Left ventricle myocardium inferior (tissue), 1 donor: ENCODE measurements at regions not wholly inside any gene's neighbourhood (a gene's known extent, or its start where the extent isn't known, plus 50 kb on each side); places are given as distances from the start of the nearest gene placed in this dataset.

ENCODE experiments used
- DNase-seq: peaks from one replicate; pipeline ENCODE4 v3.0.0-alpha.2; 2020
- H3K27ac ChIP-seq: fragments of 200-600 bp; replicated peaks from 2 replicates; pipeline ENCODE4 v1.8.0; 2021
- H3K27me3 ChIP-seq: fragments of 200-600 bp; 2 replicates; pipeline ENCODE4 v1.8.0; 2021; ENCODE audit warnings: low read depth
- H3K36me3 ChIP-seq: fragments of 200-600 bp; 2 replicates; pipeline ENCODE4 v1.8.0; 2021
- H3K4me1 ChIP-seq: fragments of 200-600 bp; 2 replicates; pipeline ENCODE4 v1.8.0; 2021
- H3K4me3 ChIP-seq: fragments of 200-600 bp; 2 replicates; pipeline ENCODE4 v1.8.0; 2021; ENCODE audit warnings: mild to moderate bottlenecking, moderate library complexity
- H3K9me3 ChIP-seq: fragments of 200-600 bp; replicated peaks from 2 replicates; pipeline ENCODE4 v1.8.0; 2021
- intact Hi-C: fragments of 100-400 bp; cut with micrococcal nuclease; formaldehyde crosslinking; loops from one replicate; pipeline ENCODE4 v1.11.0; 2022
- TF ChIP-seq, protein P1 (sequence below): fragments of 200-600 bp; IDR thresholded peaks from 2 replicates; pipeline ENCODE4 v1.8.0; 2021; ENCODE audit warnings: antibody characterized with exemption, mild to moderate bottlenecking, borderline replicate concordance
- donor health status: DM: no; HTN: yes; CAD: no; lungs with severe emphysema.

DNA sequence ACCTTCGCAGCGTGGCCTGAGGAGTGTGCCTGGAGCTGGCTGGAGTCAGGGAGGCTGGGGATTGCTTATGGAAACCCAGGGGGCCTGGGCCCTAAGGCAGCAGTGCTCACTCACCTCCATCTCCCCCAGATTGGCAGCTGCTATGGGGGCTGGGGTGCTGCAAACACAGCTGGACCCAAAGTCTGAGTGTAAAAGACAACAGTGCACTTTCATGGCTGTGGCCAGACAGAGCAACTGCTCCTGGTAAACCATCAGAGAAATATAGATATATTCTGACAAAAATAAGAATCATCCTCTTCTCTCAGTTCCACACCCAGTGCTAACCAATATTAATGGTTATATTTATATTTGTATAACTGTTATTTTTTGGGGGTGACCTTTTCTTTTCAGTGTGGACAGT, 123.9 kb downstream of the TENT4A start:
- Histone ChIP-seq H3K9me3 (no peaks in the 10 kb centered on the region), H3K27me3 (peaks cover 38% of the 10 kb centered on the region), H3K36me3 (no peaks in the 10 kb centered on the region), H3K4me3 (no peak overlapping the region), H3K27ac (no peak overlapping the region), H3K4me1 (peaks cover 15% of the 10 kb centered on the region)
- intact Hi-C loops = no loop called here
- no peak for DNase-seq
- TF ChIP-seq, protein P1, sequence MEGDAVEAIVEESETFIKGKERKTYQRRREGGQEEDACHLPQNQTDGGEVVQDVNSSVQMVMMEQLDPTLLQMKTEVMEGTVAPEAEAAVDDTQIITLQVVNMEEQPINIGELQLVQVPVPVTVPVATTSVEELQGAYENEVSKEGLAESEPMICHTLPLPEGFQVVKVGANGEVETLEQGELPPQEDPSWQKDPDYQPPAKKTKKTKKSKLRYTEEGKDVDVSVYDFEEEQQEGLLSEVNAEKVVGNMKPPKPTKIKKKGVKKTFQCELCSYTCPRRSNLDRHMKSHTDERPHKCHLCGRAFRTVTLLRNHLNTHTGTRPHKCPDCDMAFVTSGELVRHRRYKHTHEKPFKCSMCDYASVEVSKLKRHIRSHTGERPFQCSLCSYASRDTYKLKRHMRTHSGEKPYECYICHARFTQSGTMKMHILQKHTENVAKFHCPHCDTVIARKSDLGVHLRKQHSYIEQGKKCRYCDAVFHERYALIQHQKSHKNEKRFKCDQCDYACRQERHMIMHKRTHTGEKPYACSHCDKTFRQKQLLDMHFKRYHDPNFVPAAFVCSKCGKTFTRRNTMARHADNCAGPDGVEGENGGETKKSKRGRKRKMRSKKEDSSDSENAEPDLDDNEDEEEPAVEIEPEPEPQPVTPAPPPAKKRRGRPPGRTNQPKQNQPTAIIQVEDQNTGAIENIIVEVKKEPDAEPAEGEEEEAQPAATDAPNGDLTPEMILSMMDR = no peak

DNA sequence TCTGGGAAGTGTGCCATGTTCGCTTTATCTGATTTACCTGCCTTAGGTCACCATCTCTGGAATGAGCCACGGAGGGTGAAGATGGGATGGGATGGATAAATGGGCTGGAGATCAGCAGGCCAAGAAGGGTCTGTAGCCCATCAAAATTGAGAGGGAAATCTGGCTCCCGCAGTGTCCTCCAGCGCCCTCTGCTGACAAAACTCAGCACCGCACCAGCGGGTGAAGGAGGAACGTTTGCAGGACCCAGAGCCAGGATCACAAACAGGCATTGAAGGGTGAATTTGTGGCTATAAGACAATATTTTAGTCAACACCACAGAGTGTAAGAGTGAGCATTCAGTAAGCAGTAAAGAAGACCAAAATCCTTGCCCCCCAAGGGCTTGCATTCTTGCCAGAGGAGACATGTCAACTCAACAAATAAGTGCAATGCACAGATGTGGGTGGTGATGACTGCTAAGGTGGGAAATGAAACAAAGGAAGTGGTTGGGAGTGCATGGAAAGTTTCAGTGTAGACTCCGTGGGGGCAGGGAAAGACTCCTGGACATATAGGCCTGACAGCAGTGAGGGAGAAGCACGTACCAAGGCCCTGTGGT, 124.4 kb downstream of the TENT4A start:
- no peaks in the 10 kb centered on the region for H3K36me3 ChIP-seq
- TF ChIP-seq, protein P1 = peak; percentile 55
- no peaks in the 10 kb centered on the region for H3K9me3 ChIP-seq
- no peak overlapping the region for H3K4me3 ChIP-seq
- H3K4me1 ChIP-seq = peaks cover 11% of the 10 kb centered on the region
- intact Hi-C loops = no loop called here
- no peak for DNase-seq
- no peak overlapping the region for H3K27ac ChIP-seq
- peaks cover 44% of the 10 kb centered on the region for H3K27me3 ChIP-seq

DNA sequence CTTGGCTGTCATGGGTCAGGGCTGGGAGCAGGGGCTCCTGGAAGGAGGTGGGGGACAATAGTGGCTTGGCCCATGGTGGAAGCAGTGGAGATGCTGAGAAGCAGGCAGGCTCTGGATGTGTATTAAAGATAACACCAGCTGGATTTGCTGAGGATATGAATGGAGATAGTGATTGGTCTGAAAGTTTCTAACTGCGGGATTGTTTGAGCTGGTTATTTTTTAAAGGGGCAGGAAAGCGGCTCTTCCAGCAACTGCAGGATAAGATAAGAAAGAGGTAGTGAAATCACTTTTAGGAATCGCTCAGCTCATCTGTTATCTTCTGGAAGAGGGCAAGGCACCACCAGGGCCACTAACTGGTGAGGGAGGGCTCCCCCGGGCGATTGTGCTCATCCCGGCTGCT, 125.5 kb downstream of the TENT4A start:
- DNase-seq = no peak
- H3K4me3 ChIP-seq = no peak overlapping the region
- H3K27me3 ChIP-seq = peaks cover 55% of the 10 kb centered on the region
- H3K27ac ChIP-seq = no peak overlapping the region
- H3K9me3 ChIP-seq = no peaks in the 10 kb centered on the region
- TF ChIP-seq, protein P1 = no peak
- no peaks in the 10 kb centered on the region for H3K36me3 ChIP-seq
- no peaks in the 10 kb centered on the region for H3K4me1 ChIP-seq
- intact Hi-C loops = no loop called here

DNA sequence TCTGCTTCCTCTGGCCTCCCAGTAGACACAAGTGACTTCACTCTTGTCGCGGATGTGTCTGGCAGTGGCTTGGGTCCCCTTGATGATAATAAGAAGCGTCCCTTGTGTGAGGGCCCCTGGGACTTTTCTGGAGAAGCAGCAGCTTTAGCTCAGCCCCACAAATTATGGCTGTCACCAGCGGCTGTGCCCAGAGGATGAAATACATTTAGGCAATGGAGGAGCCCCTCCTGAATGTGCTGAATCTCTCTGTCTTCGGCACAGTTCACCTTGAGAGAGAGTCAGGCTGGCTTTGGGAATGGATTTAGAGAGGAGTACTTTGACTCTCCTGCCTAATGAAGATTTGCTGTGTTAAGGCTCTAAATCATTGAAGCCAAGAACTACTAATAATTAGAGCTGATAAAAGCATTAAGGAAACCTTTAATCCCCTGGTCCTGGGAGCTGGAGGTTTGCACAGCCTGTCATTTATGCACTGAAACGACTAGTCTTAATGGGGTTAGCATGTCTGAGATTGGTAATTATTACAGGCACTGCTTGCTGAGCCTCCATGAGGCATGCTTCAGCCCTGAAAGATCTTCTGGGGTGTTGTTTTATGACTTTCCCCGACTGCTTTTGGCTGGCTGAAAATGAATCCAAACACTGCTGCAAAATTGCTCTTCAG, 127.0 kb downstream of the TENT4A start:
- H3K4me3 ChIP-seq = no peak overlapping the region
- peaks cover 58% of the 10 kb centered on the region for H3K27me3 ChIP-seq
- no peaks in the 10 kb centered on the region for H3K4me1 ChIP-seq
- no peak overlapping the region for H3K27ac ChIP-seq
- no peaks in the 10 kb centered on the region for H3K36me3 ChIP-seq
- intact Hi-C loops = no loop called here
- DNase-seq = no peak
- no peaks in the 10 kb centered on the region for H3K9me3 ChIP-seq
- TF ChIP-seq, protein P1 = no peak

DNA sequence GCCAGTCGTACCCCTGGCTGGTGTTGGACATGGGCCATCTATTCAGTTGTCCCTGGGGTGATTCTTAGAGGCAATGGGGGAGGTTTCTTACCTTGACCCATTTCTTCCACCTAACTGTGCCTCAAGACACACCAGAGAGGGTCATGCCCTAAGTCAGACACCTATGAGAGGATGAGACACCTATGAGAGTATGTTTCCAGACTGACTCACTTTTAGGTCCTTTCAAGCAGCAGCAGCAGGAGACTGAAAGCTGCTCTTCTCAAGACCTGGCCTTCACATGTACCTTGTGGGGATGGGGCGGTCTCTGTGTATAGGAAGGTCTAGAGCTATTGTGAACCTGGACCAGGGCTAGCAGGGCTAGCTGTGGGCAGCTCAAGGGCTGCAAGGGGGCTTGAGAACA, 130.1 kb downstream of the TENT4A start:
- TF ChIP-seq, protein P1 = no peak
- Histone ChIP-seq H3K4me1 (no peaks in the 10 kb centered on the region), H3K36me3 (no peaks in the 10 kb centered on the region), H3K9me3 (no peaks in the 10 kb centered on the region), H3K27ac (no peak overlapping the region), H3K27me3 (peaks cover 44% of the 10 kb centered on the region), H3K4me3 (no peak overlapping the region)
- intact Hi-C loops = no loop called here
- no peak for DNase-seq
